ENCODE measurements at regions not wholly inside any gene's neighbourhood (a gene's known extent, or its start where the extent isn't known, plus 50 kb on each side); places are given as distances from the start of the nearest gene placed in this dataset.

DNA sequence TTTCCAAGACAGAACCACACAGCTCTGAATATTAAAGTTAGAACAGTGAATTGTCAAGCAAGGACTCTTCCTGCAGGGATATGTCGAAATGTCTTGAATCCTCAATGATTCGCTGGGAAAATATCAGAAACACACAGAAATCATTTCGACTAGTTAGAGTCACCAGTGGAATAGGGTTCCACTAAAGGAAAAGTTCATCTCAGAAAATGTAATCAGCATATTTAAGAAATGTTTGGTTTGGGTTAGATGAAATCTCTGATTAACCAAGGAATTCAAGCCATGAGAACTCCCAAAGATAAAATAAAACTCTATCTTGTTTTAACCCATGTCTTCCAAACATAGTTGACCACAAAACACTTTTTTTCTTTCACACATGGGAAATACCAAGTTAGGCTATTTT, 621.0 kb upstream of the NRSN1 start:
- TF ChIP-seq, protein P1, sequence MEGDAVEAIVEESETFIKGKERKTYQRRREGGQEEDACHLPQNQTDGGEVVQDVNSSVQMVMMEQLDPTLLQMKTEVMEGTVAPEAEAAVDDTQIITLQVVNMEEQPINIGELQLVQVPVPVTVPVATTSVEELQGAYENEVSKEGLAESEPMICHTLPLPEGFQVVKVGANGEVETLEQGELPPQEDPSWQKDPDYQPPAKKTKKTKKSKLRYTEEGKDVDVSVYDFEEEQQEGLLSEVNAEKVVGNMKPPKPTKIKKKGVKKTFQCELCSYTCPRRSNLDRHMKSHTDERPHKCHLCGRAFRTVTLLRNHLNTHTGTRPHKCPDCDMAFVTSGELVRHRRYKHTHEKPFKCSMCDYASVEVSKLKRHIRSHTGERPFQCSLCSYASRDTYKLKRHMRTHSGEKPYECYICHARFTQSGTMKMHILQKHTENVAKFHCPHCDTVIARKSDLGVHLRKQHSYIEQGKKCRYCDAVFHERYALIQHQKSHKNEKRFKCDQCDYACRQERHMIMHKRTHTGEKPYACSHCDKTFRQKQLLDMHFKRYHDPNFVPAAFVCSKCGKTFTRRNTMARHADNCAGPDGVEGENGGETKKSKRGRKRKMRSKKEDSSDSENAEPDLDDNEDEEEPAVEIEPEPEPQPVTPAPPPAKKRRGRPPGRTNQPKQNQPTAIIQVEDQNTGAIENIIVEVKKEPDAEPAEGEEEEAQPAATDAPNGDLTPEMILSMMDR (IDR thresholded peaks at IDR 0.05), result no peak
- no peak for TF ChIP-seq POLR2AphosphoS5 (IDR thresholded peaks at IDR 0.05)

Data from transverse colon (tissue), 4 donors.